Activated CD4-positive, alpha-beta T cell treated with anti-CD3 and anti-CD28 coated beads for 4 hours (primary cell): ENCODE measurements at regions not wholly inside any gene's neighbourhood (a gene's known extent, or its start where the extent isn't known, plus 50 kb on each side); places are given as distances from the start of the nearest gene placed in this dataset.

ENCODE experiments used
- DNase-seq, 2 donors: peaks; one replicate each; pipeline ENCODE4 v3.0.0-alpha.2; 2020

DNA sequence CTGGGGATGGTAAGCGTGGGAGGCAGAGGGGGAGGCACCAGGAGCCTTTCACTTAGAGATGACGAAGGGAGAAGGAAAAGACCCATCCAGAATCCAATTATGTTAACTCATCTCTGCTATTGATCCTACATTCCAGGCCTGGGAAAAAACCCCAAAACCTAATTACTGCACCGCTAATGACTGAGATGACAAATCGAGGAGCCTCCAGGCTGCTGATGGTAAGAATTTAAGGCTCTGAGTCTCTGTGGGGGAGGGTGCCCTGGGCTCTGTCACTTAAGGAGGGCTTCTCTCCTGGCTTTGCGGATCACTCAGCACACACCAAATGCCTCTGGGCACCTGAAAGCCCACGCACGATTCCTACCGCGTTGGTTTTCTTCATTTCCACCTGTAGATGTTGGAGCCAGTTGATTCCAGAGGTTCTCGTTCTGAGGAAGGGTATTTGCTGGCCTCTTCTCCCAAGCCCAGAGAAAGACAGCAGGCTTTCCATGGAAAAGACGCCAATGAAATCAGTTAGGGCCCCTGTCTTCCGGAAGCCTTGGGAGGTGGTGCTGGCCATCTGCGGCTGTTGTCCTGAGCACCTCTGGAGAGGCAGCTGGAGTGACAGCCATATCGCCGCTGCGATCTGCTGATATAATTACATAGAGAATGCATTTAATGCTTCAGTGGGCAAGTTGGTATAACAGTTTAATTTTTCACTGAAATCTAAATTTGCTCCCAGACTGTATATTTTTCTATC lies 751.2 kb downstream of the BRD1 start:
- DNase-seq, result no peak

DNA sequence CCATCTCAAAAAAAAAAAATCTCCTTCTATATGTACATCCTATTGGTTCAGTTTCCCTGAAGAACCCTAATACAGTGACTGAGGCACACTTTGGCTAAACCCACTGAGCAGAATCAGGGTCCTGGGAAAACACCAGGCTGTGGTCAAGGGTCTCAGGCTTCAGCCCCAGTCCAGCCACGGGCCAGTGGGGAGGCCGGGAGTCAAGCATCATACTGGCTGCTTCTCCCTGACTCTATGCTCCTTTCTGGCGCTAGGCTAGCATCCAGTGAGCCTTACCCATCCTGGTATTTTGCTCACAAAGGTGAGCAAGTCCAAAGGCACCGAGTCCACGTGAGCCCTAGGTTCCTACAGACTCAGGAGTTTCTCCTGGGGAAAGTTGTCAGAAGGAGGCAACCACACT lies 752.5 kb downstream of the BRD1 start:
- no peak for DNase-seq

DNA sequence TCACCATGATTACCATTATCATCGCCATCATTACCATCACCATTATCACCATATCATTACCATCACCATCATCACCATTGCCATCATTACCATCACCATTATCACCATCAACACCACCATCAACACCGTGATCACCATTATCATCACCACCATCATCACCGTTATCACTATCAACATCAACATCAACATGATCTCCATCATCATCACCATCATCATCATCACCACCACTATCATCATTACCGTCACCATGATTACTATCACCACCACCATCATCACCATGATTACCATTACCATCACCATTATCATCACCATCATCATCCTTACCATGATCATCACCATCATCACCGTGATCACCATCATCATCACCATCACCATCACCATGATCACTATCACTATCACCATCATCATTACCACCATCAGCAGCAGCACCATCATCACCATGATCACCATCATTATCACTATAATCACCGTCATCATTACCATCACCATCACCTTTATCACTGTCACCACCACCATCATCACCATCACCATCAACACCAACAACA lies 753.7 kb downstream of the BRD1 start:
- DNase-seq, result no peak

DNA sequence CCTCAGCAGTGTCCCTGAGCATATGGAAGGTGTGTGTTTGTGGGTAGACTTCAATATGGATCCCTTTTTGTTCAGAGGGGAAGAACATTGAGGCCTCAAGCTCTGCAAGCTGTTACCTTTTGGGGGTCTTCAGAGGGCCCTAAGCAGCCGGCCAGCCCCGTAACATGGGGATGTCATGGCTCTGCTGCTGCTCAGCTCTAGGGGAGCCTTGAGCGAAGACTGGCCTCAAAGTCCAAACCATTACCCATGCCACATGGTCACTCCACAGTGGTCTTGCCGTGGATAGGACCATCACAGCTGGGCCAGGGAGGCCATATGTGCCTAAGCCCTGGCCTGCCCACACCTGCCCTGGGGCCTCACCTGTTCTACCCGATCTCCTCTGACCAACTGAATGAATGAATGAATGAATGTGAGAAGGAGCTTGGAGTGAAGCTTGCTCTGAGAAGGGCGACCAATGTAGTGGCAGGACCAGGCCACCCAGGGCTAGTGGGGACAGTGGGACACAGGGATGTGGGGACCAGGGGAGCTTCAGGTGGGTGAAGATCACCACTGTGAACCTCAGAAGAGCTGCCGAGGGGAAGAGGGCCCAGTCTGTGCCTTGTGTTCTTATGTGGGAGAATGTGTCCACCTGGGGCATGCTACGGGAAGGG lies 754.6 kb downstream of the BRD1 start:
- DNase-seq, result no peak

DNA sequence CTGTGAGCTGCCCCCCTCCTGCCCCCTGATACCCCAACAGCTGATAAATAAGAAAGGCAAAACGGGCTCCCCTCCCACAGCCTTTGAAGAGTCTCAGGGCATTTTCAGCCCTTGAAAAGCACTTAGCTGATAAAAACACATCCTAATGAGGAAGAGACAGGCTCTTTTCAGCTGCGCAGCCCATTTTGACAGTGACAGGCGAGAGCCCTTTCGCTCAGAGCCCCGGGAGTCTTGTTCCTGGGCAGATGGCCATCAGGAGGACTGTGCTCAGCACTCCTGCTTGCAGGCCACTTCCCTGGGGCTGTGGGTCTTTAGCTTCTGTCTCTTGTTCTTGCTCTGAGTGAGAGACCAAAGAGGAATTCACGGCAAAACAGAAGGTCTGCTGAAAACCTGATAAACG lies 757.2 kb downstream of the BRD1 start:
- DNase-seq, result no peak

DNA sequence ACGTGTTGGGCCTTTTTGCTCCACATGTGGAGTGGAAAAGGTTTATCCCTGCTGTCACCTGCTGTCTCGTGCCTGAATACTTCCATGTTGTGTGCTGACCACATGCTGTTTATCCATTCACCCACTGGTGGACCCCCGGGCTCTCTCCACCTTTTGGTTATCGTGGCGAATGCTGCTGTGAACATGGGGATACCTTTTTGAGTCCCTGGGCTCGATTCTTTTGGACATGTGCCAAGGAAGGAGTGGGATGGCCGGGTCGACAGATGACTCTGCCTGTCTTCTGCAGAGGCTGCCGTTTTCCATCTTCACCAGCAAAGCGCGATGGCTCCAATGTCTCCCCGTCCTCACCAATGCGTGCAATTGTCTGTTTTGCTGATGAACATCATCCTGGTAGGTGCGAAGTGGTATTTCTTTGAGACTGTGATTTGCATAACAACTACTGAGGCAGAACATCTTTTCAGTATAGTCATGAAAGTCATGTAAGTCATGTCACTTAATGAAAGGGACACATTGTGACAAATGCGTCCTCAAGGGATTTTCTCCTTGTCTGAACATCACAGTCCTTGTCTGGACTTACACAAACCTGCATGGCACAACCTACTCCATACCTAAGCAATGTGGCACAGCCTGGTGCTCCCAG lies 758.7 kb downstream of the BRD1 start:
- DNase-seq, result no peak

DNA sequence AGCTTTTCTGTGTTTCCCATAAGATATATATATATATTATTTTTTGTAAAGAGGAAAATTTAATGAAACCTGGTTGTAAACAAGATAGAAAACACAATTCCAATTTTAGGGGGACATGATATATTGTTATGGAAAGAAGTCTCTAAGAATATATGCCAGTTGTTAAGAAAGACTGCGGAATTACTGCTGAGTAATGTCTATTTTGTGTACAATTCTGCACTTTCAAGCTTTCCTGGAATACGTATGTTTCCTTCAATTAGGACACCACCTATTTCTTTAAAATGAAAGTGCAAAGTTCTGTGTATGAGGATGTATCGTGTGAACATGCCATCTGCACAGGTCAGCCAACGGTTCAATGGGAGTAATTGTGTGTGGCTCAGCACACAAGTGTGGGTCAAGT lies 760.2 kb downstream of the BRD1 start:
- no peak for DNase-seq

DNA sequence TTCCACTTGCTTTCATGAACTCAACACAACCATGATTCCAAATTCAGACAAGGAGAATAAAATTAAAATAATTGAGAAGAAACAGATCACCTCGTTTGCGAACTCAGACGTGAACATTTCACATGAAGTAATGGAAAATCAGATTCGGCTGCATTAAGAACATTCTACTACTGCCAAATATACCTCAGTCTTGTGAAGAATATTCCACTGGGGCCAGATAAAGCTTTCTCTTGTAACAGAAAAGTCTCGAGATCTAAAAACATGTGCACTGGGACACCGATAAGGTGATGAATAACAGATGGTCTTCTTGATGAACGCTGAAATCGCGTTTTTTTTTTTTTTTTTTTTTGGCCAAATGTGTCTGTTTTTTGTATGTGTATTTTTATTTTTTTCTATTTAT lies 761.1 kb downstream of the BRD1 start:
- no peak for DNase-seq

DNA sequence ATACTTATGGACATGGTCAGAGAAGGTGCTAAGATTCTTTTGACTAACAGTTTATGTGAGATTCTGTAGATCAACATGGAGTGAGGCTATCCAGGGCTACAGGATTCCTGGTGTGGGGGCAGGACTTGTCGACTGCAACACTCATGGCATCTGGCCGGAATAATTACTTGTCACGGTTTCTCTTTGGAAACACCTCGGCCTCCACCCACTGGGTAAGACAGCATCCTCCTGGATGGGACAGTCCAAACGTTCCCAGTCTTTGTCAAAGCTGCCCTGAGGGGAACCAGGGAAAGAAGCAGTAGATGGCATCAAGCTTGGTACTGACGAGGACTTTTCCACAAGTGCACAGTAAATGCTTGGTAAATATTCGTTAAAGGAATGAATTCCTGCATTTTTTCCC lies 762.8 kb downstream of the BRD1 start:
- no peak for DNase-seq

DNA sequence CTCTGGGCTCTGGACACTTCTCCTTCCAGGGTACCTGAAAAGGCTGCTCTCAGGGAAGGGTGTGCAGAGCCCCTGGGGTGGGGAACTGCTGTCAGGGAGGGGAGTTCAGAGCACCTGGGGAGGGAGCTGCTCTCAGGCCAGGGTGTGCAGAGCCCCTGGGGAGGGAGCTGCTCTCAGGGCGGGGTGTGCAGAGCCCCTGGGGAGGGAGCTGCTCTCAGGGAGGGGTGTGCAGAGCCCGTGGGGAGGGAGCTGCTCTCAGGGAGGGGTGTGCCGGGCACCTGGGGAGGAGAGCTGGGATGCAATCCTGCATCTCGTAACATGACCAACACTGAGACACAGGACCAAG lies 764.2 kb downstream of the BRD1 start:
- no peak for DNase-seq

DNA sequence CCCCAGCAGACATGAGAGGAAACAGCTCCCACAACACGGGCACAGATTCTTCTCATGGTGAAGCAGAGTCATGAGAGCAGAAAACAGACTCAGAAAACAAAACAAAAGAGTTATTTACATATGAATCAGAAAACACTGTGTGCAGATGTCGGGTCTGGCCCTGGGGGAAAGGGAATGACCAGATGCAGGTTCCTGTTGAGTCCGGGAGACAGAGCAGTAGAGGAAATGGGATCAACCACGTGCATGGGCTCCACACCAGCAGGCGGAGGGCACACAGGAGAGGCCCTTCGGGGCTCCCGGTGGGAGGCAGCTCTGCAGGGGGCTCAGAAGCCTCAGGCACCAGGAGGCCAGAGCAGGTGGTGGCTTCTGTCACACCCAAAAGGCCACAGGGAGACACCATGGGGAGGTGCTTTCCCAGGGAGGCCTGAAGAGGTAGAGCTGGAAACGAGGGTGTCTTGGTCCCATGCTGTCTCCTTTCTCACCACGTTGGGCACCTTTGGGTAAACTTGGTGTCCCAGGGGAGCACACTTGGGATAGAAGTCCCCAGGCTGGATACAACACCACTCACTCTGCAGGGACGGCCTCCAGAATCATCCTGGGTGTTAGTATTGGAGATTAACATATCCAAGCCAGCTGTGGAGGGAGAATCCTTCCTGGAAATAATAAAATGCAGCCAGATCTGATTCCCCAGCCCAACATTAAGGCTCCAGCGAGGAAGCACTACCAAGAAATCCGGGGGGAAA lies 764.7 kb downstream of the BRD1 start:
- DNase-seq, result no peak

DNA sequence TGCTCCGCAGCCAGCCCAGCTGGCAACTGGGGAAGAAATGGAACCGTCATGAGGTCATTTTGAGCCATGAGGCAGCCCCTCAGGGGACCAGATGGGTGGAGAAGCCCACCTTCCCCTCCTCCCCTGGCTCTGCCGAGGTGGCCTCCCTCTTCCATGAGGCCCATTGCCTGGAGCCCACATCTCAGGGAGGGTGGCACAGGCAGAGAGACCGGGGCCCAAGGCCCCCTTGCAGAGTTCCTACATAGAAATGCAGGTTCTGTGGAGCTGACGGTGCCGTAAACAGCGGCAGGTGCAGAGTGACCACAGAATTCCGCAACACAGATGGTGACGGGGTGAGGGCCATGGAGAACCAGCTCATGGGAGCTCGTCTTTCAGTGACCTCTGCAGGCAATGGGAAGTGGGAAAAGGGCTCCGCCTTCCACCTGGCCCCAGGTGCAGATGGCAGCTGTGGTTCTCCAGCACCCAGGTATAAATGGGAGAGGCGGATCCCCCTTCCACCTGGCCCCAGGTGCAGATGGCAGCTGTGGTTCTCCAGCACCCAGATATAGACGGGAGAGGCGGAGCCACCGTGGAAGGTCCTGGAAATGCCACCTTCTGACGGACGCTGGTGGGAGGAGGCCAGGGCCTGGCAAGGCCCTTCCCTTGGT lies 765.4 kb downstream of the BRD1 start:
- no peak for DNase-seq

DNA sequence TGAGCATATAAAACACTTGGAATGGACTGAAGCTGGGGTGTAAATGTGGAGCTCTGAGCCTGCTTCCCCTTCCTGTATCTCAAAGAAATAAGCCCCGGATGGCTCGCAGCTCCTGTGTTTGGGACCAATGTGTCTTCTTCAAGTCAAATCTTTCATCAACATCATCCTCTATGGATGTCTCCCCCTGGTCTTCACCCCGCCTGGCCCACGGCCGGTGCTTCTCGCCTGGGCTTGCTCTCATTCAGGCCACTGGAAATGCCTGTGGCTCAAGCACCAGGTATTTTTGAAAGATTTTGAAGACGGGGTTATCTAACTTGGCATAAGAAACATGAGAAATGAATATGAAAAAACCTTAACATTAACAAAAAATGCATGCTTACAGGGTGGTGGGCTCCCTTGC lies 769.8 kb downstream of the BRD1 start:
- no peak for DNase-seq

DNA sequence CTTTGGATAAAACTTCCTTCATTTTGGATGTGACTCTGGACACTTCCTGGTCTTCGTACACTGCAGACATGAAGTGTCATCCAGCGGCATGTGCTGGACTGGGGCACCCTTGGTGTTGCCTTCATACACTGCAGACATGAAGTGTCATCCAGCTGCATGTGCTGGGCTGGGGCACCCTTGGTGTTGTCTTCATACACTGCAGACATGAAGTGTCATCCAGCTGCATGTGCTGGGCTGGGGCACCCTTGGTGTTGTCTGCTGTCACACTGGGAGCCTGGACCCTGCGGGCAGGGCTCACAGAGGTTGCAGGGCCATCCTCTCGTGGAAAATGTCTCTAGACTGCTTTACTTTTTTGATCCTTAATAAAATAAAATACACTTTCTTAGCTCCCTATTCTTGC lies 771.4 kb downstream of the BRD1 start:
- no peak for DNase-seq

DNA sequence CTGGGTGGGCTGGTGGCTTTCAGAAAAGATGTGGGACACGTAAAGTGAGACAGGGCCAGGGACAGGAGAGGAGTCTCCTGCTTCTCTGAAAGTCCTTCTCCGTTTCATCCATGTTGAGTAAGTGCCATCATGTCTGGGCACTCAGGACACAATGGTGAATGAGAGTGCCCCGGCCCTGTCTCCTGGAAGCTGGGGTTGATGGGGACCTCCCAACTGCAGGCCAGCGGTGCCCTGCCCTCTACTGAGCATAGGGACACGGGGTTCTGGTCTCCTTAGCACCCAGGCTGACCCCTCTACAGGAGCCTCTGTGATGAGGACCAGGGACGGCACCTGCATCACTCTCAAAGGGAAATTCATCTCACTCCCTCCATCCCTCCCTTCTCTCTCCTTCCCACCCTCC lies 772.3 kb downstream of the BRD1 start:
- DNase-seq, result no peak

DNA sequence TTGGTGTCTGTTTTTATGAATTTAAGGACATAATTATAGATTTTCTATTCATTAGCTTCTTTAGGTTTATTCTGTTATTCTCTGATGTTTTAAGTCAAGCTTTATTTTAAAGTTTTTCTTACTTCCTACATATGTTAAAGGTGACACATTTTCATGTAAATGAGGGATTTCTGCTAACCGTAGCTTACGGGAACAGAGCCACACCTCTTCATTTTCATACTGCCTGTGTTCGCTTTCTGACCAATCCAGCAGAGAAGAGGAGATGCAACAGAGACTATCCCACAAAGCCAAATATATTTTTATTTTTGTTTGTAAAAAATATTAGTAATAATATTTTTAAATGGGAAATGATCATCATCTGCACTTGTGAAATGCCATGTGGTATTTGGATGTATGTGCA lies 774.1 kb downstream of the BRD1 start:
- DNase-seq, result no peak

DNA sequence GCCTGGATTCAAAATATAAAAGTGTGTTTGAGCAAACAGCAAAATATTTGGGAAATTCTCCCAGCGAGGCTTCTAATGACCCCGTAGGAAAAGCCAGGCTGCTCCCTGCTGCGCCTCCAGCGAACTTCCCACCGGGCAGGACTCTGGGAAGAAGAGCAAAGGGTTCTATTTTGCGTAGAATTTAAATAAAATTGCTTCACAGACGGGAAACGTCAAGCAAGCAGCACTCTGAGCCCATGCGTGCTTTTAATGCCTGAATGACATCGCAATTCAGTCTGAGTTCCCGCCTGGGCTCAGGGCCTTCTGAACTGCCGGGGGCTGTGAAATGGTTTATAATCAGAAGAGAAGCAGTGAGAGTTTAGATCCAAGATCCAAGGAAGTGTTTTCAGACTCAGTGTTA lies 775.1 kb downstream of the BRD1 start:
- DNase-seq, result no peak

DNA sequence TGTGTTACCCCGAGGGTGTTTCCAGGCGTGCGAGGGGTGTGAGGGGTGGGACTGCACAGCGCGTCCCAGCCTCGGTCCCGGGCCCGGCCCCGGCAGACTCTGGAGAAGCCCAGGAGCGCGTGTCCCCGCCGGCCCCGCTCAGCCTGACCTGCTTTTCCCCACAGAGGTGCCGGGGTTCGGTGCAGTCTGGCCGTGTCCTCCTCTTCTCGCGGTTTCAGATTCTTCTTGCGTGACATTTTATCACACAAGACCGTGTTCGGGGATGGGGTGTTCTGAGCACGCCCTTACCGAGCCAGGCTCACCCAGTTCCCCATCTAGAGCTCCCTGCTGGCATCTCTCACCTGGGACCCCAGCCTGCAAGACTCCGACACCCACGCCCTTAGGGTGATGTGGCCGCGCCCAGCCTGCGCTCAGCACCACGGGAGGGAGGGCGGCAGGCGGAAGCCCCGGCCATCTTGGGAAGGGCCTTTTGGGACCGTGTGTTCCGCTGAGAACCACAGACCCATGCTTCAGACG lies 775.6 kb downstream of the BRD1 start:
- peak in 1 of 2 donors; percentile 62 for DNase-seq

DNA sequence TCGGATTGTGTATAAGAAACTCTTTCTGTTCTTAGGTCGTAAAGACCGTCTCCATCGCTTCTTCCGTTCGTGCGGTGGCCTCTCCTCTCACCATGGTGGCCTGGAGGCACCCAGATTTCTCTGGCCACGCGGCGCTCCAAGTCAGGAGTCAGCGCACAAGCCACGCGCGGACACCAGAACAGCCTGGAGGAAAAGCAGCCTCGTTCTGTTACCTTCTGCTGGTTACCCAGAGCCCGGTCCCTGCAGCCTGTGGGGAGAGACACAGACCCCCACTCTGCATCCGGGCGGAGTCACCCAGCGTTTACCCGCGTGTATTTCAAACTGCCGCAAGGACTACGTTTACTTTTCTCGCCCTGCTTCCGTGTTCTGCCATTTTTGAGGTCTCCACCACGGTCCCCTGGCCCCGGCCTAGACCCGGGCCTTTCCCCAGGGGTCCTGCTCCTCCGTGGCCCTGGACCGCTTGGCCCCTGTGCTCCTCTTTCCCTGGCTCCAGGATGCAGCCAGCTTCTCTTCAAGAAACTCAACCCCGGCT lies 776.1 kb downstream of the BRD1 start:
- DNase-seq, result no peak

DNA sequence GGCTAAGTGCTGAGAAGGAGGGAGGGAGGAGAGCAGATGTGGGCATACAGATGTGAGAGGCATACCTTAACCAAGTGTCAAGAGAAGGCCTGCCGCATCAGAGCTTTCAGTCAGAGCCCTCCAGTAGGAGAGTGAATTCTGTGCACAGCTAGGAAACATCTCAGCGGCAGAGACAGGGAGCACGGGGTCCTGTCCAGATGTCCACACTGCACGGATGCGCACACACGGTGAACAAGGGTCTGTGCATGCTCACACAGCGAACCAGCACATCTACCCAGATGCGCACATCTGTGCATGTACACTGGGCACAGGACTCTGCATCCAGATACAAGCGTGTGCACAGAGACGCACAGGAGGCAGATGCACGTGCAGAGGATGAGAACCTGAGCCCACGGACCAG lies 778.0 kb downstream of the BRD1 start:
- no peak for DNase-seq

DNA sequence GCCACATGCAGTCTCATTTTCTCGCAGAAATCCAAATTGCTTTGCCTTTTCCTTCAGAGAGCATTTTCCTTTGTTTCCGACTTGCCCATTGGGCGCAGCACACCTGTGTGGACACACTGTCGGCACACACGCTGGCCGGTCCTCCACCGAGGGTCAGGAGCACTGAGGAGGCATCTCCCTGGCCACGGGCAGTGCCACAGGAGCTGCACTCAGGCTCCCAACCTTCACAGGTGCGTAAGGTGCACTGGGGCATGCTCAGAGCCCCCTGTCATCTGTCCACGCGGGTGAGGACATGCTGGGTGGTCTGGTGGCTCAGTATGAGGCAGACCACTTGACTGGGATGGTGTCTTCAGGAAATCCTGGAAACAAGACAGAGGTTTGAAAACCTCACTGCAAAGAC lies 779.1 kb downstream of the BRD1 start:
- DNase-seq, result no peak

DNA sequence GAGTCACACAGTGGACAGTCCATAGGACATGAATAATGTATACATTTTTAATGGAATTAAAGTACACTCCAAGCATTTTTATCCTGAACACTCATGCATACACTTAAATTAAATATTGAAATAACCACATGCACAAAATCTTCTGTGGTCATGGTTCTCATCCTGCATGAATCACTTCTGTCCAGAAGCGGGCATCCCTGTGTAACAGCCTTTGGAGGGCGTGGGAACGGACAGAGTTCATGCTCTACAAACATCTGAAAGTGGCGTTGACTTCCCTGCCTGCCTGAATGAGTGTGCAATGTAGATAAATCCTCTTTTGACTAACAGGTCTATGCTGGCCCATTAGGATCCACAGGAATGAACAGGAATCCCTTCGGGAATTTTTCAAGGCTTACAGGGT lies 780.2 kb downstream of the BRD1 start:
- no peak for DNase-seq
